GM06990 (cell line): ENCODE measurements at regions not wholly inside any gene's neighbourhood (a gene's known extent, or its start where the extent isn't known, plus 50 kb on each side); places are given as distances from the start of the nearest gene placed in this dataset.

Experiments
- DNase-seq: peaks from one replicate; pipeline ENCODE4 v3.0.0-alpha.2; 2011; ENCODE audit not compliant: insufficient read length; ENCODE audit errors: extremely low read depth
- H3K27me3 ChIP-seq: replicated peaks from 2 replicates; pipeline ENCODE4 v1.6.0; 2011; ENCODE audit warnings: low read length; ENCODE audit not compliant: control insufficient read depth, insufficient read depth
- H3K36me3 ChIP-seq: 2 replicates; pipeline ENCODE4 v1.5.1; 2011; ENCODE audit warnings: low read length; ENCODE audit not compliant: control insufficient read depth, insufficient read depth
- H3K4me3 ChIP-seq: replicated peaks from 2 replicates; pipeline ENCODE4 v1.5.1; 2011; ENCODE audit warnings: low read depth, mild to moderate bottlenecking, control low read depth, low read length
- CTCF ChIP-seq: IDR thresholded peaks from 2 replicates; pipeline ENCODE4 v1.5.1; 2011; ENCODE audit warnings: low read length, control low read depth, mild to moderate bottlenecking, inconsistent platforms; ENCODE audit not compliant: insufficient read depth, poor library complexity, severe bottlenecking

GRCh38 chr10:9416331-9416730, 1361.8 kb downstream of the GATA3 start:
- TF ChIP-seq CTCF = no peak
- no peak for DNase-seq
- Histone ChIP-seq H3K36me3 (no peaks in the 10 kb centered on the region), H3K4me3 (no peak overlapping the region), H3K27me3 (no peaks in the 10 kb centered on the region; the same call in 1 of the 2 replicates)

- Histone ChIP-seq H3K27me3 (no peaks in the 10 kb centered on the region; the same call in 1 of the 2 replicates), H3K4me3 (no peak overlapping the region), H3K36me3 (no peaks in the 10 kb centered on the region)
- TF ChIP-seq CTCF = no peak
- DNase-seq = no peak
These were observed 1365.3 kb downstream of the GATA3 start for GRCh38 chr10:9419757-9420156.

- H3K4me3 ChIP-seq = no peak overlapping the region
- TF ChIP-seq CTCF = no peak
- no peak for DNase-seq
- H3K36me3 ChIP-seq = no peaks in the 10 kb centered on the region
- no peaks in the 10 kb centered on the region for H3K27me3 ChIP-seq
These were observed 1372.7 kb downstream of the GATA3 start for GRCh38 chr10:9427209-9427608.

- Histone ChIP-seq H3K36me3 (no peaks in the 10 kb centered on the region), H3K27me3 (no peaks in the 10 kb centered on the region), H3K4me3 (no peak overlapping the region)
- no peak for TF ChIP-seq CTCF
- DNase-seq = no peak
These were observed 1382.6 kb downstream of the GATA3 start for GRCh38 chr10:9437131-9437530.

GRCh38 chr10:9443758-9444157, 1389.3 kb downstream of the GATA3 start:
- H3K4me3 ChIP-seq = no peak overlapping the region
- no peaks in the 10 kb centered on the region for H3K36me3 ChIP-seq
- TF ChIP-seq CTCF = no peak
- no peak for DNase-seq
- no peaks in the 10 kb centered on the region for H3K27me3 ChIP-seq

GRCh38 chr10:9449530-9449929, 1395.0 kb downstream of the GATA3 start:
- Histone ChIP-seq H3K36me3 (no peaks in the 10 kb centered on the region), H3K27me3 (no peaks in the 10 kb centered on the region), H3K4me3 (no peak overlapping the region)
- no peak for TF ChIP-seq CTCF
- DNase-seq = no peak
